ENCODE measurements at regions not wholly inside any gene's neighbourhood (a gene's known extent, or its start where the extent isn't known, plus 50 kb on each side); places are given as distances from the start of the nearest gene placed in this dataset.
"Not testable (repeated sequence)": the region's sequence is repeated elsewhere in the genome, so short reads cannot be mapped to it uniquely, and the experiment has no call there.

DNA sequence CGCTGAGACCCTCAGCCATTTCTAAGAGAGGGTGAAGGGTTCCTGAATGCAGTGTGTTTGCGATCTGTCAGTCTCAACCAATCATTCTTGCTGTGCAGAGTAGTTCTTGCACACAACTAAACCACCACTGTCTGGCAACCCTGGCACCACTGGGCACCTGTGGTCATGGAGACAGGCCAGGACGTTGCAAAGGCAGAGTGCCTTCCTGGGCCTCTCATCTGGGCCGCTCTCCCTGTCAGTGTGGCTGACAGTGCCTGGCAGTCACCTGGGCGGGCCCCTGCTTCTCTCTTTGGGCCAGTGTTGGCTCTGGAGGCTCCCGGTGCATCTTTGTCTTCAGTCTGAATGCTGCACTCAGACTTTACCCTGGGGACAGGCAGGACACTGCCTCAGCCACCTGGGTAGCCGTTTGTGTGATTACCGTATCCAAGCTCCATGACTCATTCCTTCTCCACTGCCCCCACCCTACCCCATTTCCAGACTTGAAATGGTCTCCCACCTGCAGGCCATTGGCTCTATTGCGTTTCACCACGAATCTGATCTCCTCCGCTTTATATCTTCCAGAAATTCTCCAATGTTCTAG lies 104.6 kb upstream of the KLF13 start:
- ChIA-PET CTCF (no interaction called here), POLR2A (no interaction called here)
- no peak for TF ChIP-seq CTCF (IDR thresholded peaks at IDR 0.05; ENCODE audit: control extremely low read depth, extremely low read depth, low read depth, missing control alignments)
- DNase-seq (ENCODE audit: extremely low spot score): no peak

DNA sequence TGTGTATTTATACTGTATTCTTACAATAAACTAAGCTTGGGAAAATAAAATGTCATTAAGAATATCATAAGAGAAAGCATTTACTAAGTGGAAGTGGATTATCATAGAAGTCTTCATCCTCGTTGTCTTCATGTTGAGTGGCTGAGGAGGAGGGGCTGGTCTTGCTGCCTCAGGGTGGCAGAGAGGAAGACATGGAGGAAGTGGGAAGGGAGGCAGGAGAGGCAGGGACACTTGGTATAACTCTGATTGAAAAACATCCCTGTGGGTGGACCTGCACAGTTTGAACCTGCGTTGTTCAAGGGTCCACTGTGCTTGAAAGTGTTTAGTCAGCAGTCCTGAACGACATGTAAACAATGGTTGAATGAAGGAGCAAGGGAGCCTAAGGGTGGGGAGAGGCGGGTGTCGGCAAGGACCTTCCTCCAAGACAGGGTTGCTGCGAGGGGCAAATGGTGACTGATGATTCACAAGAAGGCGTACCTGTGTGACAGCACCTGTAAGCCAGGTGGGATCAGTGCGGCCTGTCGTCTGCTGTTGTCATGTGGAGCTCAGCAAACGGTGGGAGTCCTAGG lies 103.8 kb upstream of the KLF13 start:
- no peak for TF ChIP-seq CTCF (IDR thresholded peaks at IDR 0.05; ENCODE audit: control extremely low read depth, extremely low read depth, low read depth, missing control alignments)
- ChIA-PET POLR2A (interaction anchor here (0.5 kb wide), 1 partner anchor 90 kb away, joined by 5 read pairs; no protein-coding TSS in a partner anchor), CTCF (no interaction called here)
- no peak for DNase-seq (ENCODE audit: extremely low spot score)

DNA sequence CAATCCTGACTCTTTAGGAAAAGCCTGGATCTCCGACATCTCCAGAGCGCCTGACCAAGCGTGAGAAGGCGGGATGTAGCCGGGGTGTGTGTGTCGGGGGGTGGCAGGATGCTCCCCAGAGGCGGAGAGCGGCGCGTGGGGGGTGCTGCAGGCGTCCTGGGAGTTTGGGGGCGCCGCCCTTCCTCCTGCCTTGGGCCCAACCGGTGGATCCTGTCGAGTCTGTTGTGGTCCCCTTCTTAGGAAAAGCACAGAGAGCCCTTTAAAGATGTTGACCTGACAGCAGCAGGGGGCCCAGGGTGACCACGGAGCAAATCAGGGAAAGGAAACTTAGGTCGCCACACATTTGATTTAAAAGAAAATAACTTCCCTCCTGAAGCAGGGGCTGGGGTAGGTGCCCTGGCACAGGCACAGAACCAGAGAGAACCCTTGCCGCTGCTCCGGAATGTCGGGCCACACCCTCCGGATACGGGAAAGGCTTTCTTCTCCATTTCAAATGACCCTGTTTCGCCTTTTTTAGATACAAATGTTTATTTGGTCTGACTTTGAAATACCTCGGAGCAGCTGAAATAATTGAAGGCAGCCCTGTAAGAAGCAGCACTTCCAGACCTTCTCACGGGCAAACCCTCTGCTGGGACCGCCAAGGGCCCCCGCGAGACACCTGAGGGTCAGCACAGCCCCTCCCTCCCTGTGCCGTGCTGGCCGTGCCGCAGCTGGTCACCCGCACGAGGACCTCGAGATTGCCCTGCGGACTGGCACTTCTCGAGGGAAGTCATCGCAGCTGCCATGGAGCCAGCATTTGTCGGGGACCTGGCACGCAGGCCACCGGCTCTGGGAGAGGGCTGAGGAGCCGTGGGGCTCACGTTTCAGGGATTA lies 102.9 kb upstream of the KLF13 start:
- TF ChIP-seq CTCF (IDR thresholded peaks at IDR 0.05; ENCODE audit: control extremely low read depth, extremely low read depth, low read depth, missing control alignments): no peak
- ChIA-PET POLR2A (no interaction called here), CTCF (interaction anchor here (3.6 kb wide), 1 partner anchor 9 kb away, joined by 21 read pairs; no protein-coding TSS in a partner anchor)
- DNase-seq (ENCODE audit: extremely low spot score): no peak

DNA sequence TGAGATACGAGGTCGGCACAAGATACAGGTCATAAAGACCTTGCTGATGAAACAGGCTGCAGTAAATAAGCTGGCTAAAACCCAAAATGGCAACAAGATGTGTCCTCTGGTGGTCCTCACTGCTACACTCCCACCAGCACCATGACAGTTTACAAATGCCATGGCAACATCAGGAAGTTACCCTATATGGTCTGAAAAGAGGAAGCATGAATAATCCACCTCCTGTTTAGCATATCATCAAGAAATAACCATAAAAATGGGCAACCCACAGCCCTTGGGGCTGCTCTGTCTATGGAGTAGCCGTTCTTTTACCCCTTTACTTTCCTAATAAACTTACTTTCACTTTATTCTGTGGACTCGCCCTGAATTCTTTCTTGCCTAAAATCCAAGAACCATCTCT lies 102.0 kb upstream of the KLF13 start:
- POLR2A ChIA-PET; DNase-seq (ENCODE audit: extremely low spot score): not testable (repeated sequence)
- CTCF ChIA-PET: interaction anchor here (3.6 kb wide), 1 partner anchor 10 kb away, joined by 21 read pairs; no protein-coding TSS in a partner anchor

- CTCF ChIA-PET: interaction anchor here (1.0 to 3.6 kb wide), 2 partner anchors 10 to 39 kb away, joined by 3 to 21 read pairs; no protein-coding TSS in a partner anchor
These were observed 101.2 kb upstream of the KLF13 start for GRCh38 chr15:31225356-31225955.

GRCh38 chr15:31226021-31226420 lies 100.6 kb upstream of the KLF13 start:
- ChIA-PET POLR2A (no interaction called here), CTCF (interaction anchor here (1.0 to 3.6 kb wide), 2 partner anchors 11 to 38 kb away, joined by 3 to 21 read pairs; no protein-coding TSS in a partner anchor)
- no peak for TF ChIP-seq CTCF (IDR thresholded peaks at IDR 0.05; ENCODE audit: control extremely low read depth, extremely low read depth, low read depth, missing control alignments)
- DNase-seq (ENCODE audit: extremely low spot score): no peak

More at GRCh38 chr15:31225356-31225955, 101.2 kb upstream of the KLF13 start:
- TF ChIP-seq CTCF (IDR thresholded peaks at IDR 0.05; ENCODE audit: control extremely low read depth, extremely low read depth, low read depth, missing control alignments): no peak
- POLR2A ChIA-PET: no interaction called here
- no peak for DNase-seq (ENCODE audit: extremely low spot score)
